SK-N-SH (cell line): ENCODE measurements at regions not wholly inside any gene's neighbourhood (a gene's known extent, or its start where the extent isn't known, plus 50 kb on each side); places are given as distances from the start of the nearest gene placed in this dataset.

Experiments used
- CTCF ChIA-PET: fragments of 300-600, 350-600 bp; formaldehyde crosslinking; extraction: SDS; loops from one replicate; lab custom pipeline; 2021; lab: Yijun Ruan, JAX
- POLR2A ChIA-PET: fragments of 350-600 bp; sonication (Branson Sonifier 250); formaldehyde crosslinking; extraction: SDS; loops from one replicate; lab custom pipeline; 2020; ENCODE audit warnings: antibody characterized with exemption, inconsistent platforms; lab: Yijun Ruan, JAX
- DNase-seq: peaks from one replicate; pipeline ENCODE4 v3.0.0; 2012
- H2AFZ ChIP-seq: fragments of 200-600 bp; sonication (generic); 2 replicates; pipeline ENCODE4 v1.8.1; 2016; ENCODE audit warnings: antibody characterized with exemption, mild to moderate bottlenecking, low read depth
- H3F3A ChIP-seq: fragments of 200-600 bp; sonication (generic); replicated peaks from 2 replicates; pipeline ENCODE3; 2016; ENCODE audit warnings: antibody characterized with exemption, mild to moderate bottlenecking; ENCODE audit not compliant: insufficient read depth
- H3K27ac ChIP-seq, 2 experiments: fragments of 200-500 bp in 1 of 2; fragments of 200-600 bp in 1 of 2; sonication (Bioruptor generic) in 1 of 2; sonication (generic), shearing (Covaris generic) in 1 of 2; 2 replicates each; pipeline versions ENCODE4 v1.5.1 to v1.6.1; 2014 to 2016; ENCODE audit warnings: low read depth in 2 of 2, inconsistent platforms in 1 of 2, low read length in 1 of 2, mild to moderate bottlenecking in 1 of 2, mixed read lengths in 1 of 2
- H3K27me3 ChIP-seq: fragments of 200-600 bp; sonication (generic), shearing (Covaris generic); 2 replicates; pipeline ENCODE4 v1.6.1; 2016; ENCODE audit warnings: mixed run types; ENCODE audit not compliant: insufficient read depth
- H3K36me3 ChIP-seq, 2 experiments: fragments of 200-500 bp in 1 of 2; fragments of 200-600 bp in 1 of 2; sonication (Bioruptor generic) in 1 of 2; sonication (generic) in 1 of 2; replicated peaks in 1 of 2; 2 replicates each; pipeline versions ENCODE3 to v1.5.1; 2014 to 2016; ENCODE audit warnings: low read length in 1 of 2, mild to moderate bottlenecking in 1 of 2; ENCODE audit not compliant: insufficient read depth in 2 of 2, control insufficient read depth in 1 of 2
- H3K4me1 ChIP-seq, 2 experiments: fragments of 200-500 bp in 1 of 2; fragments of 200-600 bp in 1 of 2; sonication (Bioruptor generic) in 1 of 2; sonication (generic), shearing (Covaris generic) in 1 of 2; 2 replicates each; pipeline versions ENCODE4 v1.5.1 to v1.6.1; 2014 to 2016; ENCODE audit warnings: low read depth in 1 of 2, low read length in 1 of 2, mixed run types in 1 of 2; ENCODE audit not compliant: insufficient read depth in 2 of 2, control insufficient read depth in 1 of 2
- H3K4me2 ChIP-seq: fragments of 200-600 bp; sonication (generic), shearing (Covaris generic); 2 replicates; pipeline ENCODE4 v1.6.1; 2017; ENCODE audit warnings: mixed run types
- H3K4me3 ChIP-seq, 2 experiments: fragments of 200-500 bp in 1 of 2; fragments of 200-600 bp in 1 of 2; sonication (Bioruptor generic) in 1 of 2; sonication (generic), shearing (Covaris generic) in 1 of 2; 2 replicates each; pipeline versions ENCODE4 v1.5.1 to v1.8.1; 2014 to 2016; ENCODE audit warnings: low read depth in 2 of 2, inconsistent platforms in 1 of 2, low read length in 1 of 2, mild to moderate bottlenecking in 1 of 2, mixed read lengths in 1 of 2, moderate library complexity in 1 of 2
- H3K79me2 ChIP-seq: fragments of 200-600 bp; sonication (generic); 2 replicates; pipeline ENCODE4 v1.8.1; 2017; ENCODE audit warnings: mild to moderate bottlenecking; ENCODE audit not compliant: insufficient read depth
- H3K9ac ChIP-seq: fragments of 200-600 bp; sonication (generic); 2 replicates; pipeline ENCODE4 v1.6.1; 2017; ENCODE audit warnings: mixed run types
- H3K9me2 ChIP-seq: fragments of 200-600 bp; sonication (generic); 2 replicates; pipeline ENCODE4 v1.6.1; 2017; ENCODE audit warnings: mixed run types
- H3K9me3 ChIP-seq: fragments of 200-600 bp; sonication (generic); 2 replicates; pipeline ENCODE4 v1.6.1; 2017; ENCODE audit warnings: mixed run types, mild to moderate bottlenecking, moderate library complexity
- H4K20me1 ChIP-seq: fragments of 200-600 bp; sonication (generic); 2 replicates; pipeline ENCODE4 v1.6.1; 2017; ENCODE audit warnings: mild to moderate bottlenecking, mixed run types; ENCODE audit not compliant: insufficient read depth
- CHD2 ChIP-seq: fragments of 150-350 bp; IDR thresholded peaks from 2 replicates; pipeline ENCODE4 v1.6.1; 2018; ENCODE audit warnings: low read length; ENCODE audit not compliant: partially characterized antibody
- FOXM1 ChIP-seq: IDR thresholded peaks from 2 replicates; pipeline ENCODE4 v1.4.0; 2012; ENCODE audit warnings: low read depth, mild to moderate bottlenecking
- GABPA ChIP-seq: IDR thresholded peaks from 2 replicates; pipeline ENCODE4 v1.4.0; 2012; ENCODE audit warnings: low read depth, mild to moderate bottlenecking
- YY1 ChIP-seq: IDR thresholded peaks from 2 replicates; pipeline ENCODE4 v1.4.0; 2012; ENCODE audit warnings: low read depth, mild to moderate bottlenecking
- WGBS: methylation state at CpG from one replicate; pipeline ENCODE4 v1.1.6; 2017; ENCODE audit warnings: low lambda C conversion rate; 5-methylcytosine and 5-hydroxymethylcytosine counted together
- TF ChIP-seq, protein P1 (sequence below): IDR thresholded peaks from 2 replicates; pipeline ENCODE4 v1.4.0; 2012; ENCODE audit warnings: low read depth
- TF ChIP-seq, protein P2 (sequence below): IDR thresholded peaks from 2 replicates; pipeline ENCODE4 v1.6.1; 2012; ENCODE audit warnings: mild to moderate bottlenecking, low read depth, low read length, moderate library complexity

GRCh38 chr6:121651420-121651819 is 216.0 kb downstream of the GJA1 start:
- CTCF ChIA-PET: no interaction called here

DNA sequence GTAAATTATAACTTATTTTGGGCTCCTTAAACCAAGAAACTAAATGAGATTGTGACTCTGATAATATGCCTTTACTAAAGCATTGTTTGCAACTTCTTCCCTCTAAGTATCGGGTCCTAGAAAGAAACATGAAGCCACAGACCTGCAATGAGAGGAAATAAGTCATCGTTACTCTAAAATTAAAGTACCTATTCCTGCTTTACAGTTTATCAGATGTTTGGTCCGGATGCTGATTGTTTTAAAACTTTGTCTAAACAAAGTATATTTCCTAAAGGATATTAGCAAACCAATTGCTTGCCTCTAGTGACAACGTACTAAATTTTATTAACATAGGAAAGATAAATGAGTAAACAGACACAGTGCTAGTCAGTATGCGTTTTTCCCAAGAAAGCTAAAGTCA is 216.8 kb downstream of the GJA1 start:
- WGBS: 47% methylated on average over 5 of the region's 5 CpGs
- peaks cover 11 to 39% of the 10 kb centered on the region in 2 experiments; a peak in 3 of 4 replicates for H3K4me1 ChIP-seq
- H3K27me3 ChIP-seq: no peaks in the 10 kb centered on the region
- H3K36me3 ChIP-seq: no peaks in the 10 kb centered on the region
- H3F3A ChIP-seq: peaks cover 17% of the 10 kb centered on the region
- peak overlapping the region in 1 of 2 experiments; percentile 51; a peak in 3 of 4 replicates for H3K27ac ChIP-seq
- H3K79me2 ChIP-seq: no peaks in the 10 kb centered on the region
- ChIA-PET CTCF (no interaction called here), POLR2A (no interaction called here)
- DNase-seq: no peak
- no peaks in the 10 kb centered on the region for H3K9me2 ChIP-seq
- TF ChIP-seq CHD2: no peak
- TF ChIP-seq, protein P1, sequence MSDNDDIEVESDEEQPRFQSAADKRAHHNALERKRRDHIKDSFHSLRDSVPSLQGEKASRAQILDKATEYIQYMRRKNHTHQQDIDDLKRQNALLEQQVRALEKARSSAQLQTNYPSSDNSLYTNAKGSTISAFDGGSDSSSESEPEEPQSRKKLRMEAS: no peak
- no peak for TF ChIP-seq GABPA
- peak overlapping the region; percentile 29; the same call in 1 of the 2 replicates for H3K4me2 ChIP-seq
- peak overlapping the region; percentile 76; the same call in 1 of the 2 replicates for H2AFZ ChIP-seq
- H3K9ac ChIP-seq: peak overlapping the region; percentile 1; the same call in 1 of the 2 replicates
- no peaks in the 10 kb centered on the region for H4K20me1 ChIP-seq
- H3K4me3 ChIP-seq: no peak overlapping the region
- H3K9me3 ChIP-seq: no peaks in the 10 kb centered on the region

More at GRCh38 chr6:121651420-121651819, 216.0 kb downstream of the GJA1 start:
- Histone ChIP-seq H2AFZ (no peak overlapping the region), H3K9me3 (no peaks in the 10 kb centered on the region), H4K20me1 (no peaks in the 10 kb centered on the region), H3K4me2 (no peak overlapping the region), H3K79me2 (no peaks in the 10 kb centered on the region), H3K4me3 (no peak overlapping the region), H3K9me2 (no peaks in the 10 kb centered on the region), H3F3A (peaks cover 17% of the 10 kb centered on the region), H3K9ac (no peak overlapping the region), H3K4me1 (peaks cover 11 to 39% of the 10 kb centered on the region in 2 experiments; a peak in 3 of 4 replicates), H3K27ac (no peak overlapping the region), H3K27me3 (no peaks in the 10 kb centered on the region), H3K36me3 (no peaks in the 10 kb centered on the region)
- DNase-seq: no peak
- TF ChIP-seq, protein P2, sequence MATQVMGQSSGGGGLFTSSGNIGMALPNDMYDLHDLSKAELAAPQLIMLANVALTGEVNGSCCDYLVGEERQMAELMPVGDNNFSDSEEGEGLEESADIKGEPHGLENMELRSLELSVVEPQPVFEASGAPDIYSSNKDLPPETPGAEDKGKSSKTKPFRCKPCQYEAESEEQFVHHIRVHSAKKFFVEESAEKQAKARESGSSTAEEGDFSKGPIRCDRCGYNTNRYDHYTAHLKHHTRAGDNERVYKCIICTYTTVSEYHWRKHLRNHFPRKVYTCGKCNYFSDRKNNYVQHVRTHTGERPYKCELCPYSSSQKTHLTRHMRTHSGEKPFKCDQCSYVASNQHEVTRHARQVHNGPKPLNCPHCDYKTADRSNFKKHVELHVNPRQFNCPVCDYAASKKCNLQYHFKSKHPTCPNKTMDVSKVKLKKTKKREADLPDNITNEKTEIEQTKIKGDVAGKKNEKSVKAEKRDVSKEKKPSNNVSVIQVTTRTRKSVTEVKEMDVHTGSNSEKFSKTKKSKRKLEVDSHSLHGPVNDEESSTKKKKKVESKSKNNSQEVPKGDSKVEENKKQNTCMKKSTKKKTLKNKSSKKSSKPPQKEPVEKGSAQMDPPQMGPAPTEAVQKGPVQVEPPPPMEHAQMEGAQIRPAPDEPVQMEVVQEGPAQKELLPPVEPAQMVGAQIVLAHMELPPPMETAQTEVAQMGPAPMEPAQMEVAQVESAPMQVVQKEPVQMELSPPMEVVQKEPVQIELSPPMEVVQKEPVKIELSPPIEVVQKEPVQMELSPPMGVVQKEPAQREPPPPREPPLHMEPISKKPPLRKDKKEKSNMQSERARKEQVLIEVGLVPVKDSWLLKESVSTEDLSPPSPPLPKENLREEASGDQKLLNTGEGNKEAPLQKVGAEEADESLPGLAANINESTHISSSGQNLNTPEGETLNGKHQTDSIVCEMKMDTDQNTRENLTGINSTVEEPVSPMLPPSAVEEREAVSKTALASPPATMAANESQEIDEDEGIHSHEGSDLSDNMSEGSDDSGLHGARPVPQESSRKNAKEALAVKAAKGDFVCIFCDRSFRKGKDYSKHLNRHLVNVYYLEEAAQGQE: no peak
- TF ChIP-seq FOXM1 (no peak), YY1 (no peak)
- POLR2A ChIA-PET: no interaction called here
- WGBS: 55% methylated on average over 1 of the region's 1 CpG
